ENCODE measurements at regions not wholly inside any gene's neighbourhood (a gene's known extent, or its start where the extent isn't known, plus 50 kb on each side); places are given as distances from the start of the nearest gene placed in this dataset.

DNA sequence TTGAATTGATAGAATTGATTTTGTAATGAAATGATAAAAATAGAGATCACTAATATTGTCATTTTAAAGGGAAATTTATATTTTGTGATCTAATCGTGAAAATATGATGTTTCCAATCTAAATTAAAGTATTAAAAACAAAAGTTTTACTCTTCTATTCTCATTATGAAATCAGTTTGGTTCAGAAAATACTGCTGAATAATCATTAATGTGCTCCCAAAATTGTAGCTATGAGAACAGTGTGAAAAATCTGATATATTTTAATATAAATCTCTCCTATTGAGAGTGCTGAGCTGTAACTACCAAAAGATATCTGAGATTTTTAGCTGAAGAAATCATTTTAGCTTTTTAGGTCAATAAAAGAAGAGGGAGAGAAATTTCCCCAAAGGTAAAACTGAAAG, 287.5 kb upstream of the ANO3 start:
- no peak for DNase-seq

DNA sequence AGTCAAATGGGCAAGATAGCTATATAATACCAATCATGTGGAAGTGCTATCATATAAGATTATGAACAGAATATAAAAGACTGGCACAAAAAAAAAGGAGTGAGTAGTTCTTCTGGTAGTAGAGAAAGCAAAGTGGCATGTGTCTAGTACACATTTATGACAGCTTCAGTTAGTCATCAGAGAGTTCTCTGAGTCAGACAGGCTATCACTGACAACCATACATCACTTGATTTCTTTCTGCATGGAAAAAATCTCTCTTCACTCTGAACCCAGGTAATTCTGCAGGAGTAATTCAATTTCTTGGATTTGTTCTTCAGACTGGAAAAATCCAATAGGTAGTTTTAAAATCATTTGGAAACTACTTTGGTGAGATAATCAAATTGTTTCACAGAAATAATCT, 286.8 kb upstream of the ANO3 start:
- no peak for DNase-seq

DNA sequence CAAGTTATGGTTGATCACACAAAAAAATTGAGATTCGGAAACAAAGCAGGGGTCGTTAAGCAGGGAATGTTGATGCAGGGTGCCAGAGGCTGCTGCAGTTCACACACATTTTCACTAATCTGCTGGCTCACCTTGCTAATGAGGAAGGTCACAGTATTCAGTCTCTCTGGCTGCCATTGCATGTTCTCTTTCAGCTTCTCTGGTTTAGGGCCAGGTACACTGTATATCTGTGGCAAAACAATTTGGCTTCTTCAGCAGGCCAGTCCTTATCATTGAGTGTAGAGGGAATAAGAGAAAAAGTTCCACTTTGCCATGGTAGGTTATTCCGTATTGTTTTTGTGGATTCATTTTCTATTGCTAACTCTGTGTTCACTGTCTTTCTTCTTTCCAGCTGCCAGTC, 283.7 kb upstream of the ANO3 start:
- DNase-seq = no peak

DNA sequence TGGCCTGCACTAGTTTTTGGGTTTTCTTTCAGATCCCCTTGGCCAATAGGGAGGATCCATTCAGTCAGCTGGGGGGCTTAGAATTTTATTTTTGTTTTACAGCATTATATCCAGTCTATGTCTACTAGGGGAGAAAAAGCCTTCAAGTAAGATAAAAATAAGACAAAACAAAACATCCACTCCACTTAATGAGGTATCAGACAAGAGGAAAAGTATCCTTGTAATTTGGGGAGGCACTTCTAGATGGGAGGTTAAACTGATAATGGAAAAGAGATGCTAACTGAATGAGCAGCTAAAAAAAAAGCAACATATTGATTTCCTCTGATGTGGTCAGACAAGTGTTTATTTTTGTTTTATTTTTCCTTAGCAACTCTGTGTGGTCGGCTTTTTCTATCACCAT, 278.0 kb upstream of the ANO3 start:
- no peak for DNase-seq

DNA sequence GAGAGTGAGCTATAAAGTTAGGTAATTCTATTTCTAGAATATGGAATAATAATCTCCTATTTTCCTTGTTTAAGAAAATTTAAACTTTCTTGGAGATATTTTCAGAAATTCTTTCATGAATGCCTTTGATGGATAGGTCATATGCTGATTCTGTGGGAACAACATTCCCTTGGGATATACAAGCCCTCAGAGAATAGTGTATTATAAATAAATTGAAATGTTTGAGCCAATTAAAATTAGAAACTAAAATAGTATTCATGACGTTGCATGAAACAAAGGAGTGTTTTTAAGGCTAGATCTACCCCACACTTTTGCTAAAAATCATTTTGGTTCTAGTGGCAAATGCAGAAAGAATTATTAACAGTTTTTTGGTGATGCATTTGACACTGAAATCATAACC, 269.3 kb upstream of the ANO3 start:
- DNase-seq = no peak

DNA sequence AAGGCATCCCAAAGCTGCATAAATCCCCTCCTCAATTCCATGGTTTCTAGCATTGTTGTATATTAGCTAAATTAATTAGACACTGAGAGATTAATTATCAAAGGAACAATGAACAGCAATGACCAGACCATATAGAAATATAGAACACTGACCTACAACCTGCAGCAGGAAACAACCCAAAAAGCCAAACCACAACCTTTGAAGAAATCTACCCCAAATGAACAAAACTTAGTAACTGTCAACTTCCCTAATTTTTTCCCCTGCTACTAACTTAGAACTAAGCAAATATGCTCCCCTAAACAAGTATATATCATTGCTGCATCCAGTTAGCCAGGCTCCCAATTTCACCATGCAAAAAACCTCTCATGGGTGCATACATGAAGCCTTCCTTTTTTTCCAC, 268.0 kb upstream of the ANO3 start:
- DNase-seq = no peak

DNA sequence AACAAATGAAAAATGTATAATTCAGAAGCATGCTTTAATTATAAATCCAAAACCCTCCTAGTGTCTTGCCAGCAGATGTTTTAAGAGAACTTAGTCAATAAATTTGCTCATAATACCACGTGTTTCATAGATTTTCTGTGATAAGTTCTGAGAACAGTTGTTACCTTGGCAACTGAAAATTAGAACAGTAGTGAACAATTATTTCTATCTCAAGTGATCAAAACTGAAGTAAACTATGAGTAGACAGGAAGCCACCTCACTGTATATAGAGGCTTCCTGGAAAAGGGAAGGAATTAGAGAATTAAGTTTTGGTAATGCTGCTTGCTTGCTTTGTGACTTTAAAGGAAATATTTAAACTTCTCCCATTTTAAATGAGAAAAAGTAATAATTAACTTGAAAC, 266.0 kb upstream of the ANO3 start:
- no peak for DNase-seq

DNA sequence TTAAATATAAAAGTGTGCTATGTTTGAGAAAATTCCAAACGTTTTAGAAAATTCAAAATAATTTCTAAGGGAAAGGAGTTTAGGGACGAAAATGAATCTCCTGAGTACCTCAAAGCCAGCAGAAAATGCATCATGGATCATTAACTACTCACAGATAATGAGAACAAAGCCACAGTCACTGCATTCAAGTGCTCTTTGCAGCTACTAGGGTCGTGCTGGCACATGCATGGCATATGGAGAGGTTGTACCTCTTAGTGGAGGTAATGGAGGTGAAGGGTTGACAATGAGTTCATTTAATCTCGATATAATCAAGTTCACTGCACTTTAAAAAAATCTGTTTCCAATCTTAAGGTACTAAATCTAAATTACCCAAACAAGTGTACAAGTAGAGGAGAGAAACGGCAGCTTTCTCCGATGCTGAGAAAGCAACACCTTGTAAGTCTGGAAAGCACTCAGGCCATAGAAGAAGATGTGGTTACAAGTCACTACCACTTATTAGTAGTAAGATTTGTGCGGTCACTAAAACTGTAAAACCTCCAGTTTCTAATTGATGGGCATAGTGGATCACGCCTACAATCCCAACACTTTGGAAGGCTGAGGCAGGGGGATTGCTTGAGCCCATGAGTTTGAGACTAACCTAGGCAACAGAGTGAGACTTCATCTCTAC, 261.1 kb upstream of the ANO3 start:
- no peak for DNase-seq

DNA sequence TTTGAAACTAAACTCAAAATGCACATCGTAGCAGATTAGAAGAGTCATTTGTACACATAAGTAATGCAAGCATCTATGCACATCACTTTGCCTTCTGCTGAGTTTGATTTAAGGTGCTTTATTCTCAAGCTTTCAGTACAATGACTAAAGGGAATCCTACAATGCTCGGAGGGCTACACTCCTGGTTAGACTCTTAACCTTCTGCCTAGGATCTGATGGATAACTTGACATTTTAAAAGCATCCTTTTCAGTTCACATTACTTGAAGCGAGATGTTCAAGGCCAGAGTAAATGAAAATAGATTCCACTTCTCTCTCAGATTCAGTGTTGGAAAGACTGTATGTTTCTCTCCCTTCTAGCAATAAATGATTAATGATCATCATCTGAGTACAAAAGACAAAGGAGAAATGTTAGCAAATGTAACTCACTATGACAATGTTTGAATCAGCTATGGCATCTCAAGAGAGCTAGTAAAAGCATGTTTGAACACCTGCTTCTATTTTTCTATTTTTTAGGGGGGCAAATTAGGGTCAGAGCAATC, 259.2 kb upstream of the ANO3 start:
- DNase-seq = no peak

DNA sequence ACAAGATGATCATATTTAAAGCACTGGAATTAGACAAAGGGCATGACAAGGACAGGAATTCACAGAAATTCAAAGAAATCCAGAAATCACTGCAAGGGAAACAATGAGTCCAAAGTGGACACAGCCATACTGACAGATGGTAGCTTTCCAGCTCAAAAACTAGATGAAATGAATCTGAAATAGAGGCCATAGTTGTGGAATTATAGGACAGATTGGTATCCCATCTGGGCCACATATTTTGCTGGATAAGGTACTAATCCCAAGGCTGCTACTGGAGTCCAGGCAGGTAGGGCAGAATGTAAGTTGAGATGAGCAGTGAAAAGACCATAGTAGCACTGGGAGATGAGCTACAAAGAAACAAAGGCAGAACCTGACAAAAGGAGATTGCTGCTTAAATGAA, 258.3 kb upstream of the ANO3 start:
- no peak for DNase-seq

DNA sequence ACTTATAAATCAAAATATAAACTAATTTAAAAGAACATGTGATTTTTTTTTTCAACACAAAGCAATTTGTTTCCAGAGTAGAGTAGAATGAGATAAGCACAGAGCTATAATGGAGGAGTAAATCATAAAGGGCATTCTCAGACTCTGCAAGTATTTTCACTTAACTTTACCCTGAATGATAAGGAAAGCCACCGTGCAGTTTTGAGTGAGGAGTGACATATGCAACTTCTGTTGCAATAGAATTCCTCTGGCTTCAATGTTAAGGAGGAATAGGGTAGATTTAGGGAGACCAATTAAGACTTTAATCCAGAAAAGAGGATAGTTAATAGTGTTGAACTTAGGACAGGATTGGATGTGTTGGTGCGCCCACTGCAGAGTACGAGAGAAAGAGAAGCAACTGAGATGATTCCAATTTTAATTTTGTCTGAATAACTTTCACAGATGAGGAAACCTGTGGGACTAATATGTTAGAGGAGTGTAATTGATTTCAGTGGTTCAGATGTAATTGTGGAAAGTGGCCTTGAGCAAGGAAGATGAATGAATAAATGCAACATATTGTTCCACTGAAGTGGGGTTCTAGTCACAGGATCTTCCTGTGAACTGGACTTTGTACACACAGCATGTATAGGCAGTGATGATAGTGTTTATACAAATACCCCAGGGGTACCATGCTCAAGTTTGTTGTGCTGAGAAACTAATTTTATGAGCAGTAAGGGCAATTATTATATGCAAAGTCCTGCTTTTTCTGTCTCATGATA, 255.5 kb upstream of the ANO3 start:
- no peak for DNase-seq

DNA sequence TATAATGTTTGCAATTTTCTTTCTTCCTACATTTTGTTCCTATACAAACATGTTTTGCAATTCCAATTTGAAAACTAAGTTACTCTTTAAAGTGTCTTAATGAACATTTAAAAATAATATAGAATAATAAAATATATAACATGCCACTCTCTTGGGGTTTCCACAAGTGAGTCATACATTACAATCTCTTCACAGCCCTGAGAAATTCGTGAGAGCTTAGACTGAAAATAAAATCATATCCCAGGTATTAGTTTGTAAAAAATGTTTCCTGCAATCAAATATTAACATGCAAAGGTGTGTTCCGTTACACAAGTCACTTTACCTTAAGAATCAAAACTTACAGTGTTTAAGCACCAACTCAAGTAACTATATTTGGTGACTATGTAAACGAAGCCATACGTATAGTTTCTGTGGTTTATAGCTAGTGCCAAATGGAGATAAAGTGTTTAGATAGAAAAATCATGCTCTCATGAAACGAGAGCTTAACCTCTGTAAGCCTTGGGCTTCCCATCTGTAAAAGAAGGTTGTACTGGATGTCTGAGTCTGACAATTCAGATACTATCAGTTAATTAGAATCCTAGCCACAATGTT, 253.6 kb upstream of the ANO3 start:
- DNase-seq = no peak

DNA sequence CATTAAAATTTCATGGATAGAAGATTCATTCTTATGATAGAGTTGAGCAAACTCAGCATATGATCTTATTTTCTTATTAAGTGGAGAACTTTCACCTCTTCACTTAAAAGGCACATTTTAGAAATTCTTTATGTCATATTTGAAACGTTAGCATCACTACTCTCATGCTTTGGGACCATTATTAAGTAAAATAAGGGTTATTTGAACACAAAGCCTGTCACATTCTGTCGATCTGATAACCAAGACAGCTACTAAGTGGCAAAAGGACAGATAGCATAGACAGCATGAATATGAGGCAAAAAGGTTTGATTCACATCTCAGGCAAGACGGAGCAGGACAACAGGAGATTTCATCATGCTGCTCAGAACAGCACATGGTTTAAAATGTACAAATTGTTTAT, 247.6 kb upstream of the ANO3 start:
- DNase-seq = no peak

DNA sequence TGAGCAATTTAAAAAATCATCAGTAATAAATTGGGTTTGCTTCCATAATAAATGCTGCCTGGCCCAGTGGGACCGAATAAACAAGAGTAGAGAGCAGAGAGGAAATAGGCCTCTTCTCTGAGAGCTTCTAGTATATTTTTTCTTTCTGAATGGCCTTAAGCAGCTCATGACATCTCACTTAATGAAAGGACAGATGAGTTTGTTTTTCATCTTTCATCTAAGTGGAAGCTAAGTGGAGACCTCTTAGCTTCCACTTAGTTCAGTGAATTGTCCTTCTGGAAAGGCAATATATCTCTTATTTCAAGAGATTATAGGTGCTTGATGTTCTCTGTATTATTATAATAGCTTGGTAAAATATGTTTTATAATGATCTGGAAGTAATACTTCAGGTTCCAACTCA, 245.9 kb upstream of the ANO3 start:
- DNase-seq = no peak

DNA sequence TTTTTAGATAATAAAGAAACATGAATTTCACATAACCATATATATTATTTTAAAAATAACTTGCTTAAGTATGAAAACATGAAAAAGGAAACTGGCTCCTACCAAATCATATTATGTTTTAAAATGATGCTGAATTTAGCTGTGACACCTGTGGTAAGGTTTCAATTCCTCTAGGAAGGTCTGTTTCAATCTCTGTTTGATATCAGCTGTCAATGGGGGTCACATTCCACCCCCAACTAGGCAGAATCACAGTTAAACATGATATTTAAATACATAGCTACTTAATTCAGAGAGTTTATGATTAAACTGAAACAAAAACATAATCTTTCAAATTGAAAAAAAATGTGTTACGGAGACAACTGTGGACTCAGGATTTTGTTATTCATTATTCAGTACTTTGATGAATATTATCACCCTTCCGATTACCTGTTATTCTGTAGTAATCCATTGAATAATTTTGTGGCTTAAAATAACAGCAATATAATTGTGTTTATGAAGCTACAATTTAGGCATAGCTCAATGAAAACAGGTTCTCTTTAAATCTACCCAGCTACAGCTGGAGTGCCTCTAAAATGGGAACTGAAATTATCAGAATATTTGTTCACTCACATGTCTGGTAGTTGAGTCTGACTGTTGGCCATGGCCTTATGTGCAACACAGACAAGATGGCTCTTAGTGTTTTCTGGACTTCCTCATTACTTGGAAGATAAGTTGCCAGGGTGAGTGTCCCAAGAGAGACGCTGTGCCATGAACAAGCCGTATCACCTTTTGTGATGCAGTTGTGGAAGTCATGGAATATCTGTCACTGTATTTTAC, 244.6 kb upstream of the ANO3 start:
- no peak for DNase-seq

DNA sequence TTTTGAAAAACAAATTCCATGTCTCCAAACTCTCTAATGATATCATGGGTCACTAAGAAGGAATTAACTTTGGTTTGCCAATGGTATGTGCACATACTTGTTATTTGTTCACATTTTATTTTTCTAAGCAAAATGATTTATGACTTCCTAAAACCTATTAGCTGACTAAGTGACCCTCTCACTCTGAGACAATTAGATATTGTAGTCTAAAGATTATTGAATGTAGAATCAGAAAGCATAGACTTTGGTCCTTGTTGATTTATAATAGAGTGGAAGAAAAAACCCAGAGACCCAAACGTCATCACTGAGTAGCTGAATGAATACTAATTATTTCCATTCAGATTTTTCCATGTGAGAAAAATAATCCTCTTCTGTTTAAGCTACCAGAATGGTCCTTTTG, 243.5 kb upstream of the ANO3 start:
- DNase-seq = no peak

DNA sequence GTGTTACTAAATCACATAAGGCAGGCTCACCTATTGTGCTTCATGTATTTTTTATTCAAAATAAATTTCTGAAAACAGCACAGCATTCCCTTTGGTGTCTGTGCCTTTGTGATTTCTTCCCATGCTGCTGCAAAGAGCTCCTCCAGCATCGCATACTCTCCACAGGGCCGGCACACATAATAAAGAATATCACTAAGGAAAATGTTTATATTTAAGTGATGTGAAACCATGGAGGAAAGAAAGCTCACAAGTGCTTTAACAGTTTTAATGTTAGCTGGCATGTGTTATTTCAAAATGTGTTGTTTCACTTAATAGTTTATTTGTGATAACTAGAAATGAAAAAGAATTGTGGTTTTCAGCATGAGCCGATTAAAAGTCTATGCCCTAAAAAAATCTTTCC, 241.3 kb upstream of the ANO3 start:
- no peak for DNase-seq

DNA sequence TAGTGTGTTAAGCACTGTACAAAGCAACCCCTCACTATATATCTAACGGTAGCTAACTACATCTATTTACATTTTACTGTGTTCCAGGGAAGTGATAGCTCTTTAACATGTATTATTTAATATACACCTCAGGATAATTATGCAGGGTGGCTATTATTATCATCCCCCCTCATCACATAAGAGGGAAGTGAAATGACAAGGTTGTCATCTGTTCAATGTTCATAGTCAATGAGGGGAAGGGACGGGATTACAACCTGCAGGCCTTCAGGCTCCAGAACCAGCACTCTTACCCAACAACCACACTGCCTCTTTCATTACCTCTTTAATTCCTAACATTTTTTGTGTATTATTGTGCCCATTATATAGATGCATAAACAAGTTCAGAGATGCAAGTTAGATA, 238.7 kb upstream of the ANO3 start:
- DNase-seq = no peak

DNA sequence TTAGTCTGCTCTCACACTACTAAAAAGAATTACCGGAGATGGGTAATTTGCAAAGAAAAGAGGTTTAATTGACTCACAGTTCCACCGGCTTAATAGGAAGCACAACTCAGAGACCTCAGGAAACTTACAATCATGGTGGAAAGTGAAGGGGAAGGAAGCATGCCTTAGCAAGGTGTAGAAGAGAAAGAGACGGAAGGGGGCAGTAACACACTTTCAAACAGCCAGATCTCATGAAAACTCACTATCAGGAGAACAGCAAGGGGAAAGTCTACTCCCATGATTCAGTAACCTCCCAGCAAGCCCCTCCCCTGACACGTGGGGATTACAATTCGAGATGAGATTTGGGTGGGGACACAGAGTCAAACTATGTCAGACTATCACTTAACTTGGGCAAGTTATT, 236.6 kb upstream of the ANO3 start:
- no peak for DNase-seq

DNA sequence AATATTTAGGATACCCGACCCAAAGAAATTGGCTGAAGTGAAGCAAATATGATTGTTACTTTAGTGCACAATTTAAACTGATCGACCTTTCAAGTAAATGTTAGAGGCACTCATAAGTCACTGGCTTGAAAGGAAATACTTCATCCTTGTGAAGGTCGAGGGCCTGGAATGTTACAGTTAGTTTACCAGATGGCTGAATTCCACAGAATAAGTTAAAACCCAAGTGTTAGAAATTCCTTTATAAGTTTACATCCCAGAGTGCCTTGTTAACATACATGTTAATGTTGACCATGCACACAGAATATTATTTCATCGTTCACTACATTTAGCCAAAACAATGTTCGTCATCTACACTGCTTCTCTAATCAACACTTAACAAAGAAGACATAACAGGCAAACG, 235.5 kb upstream of the ANO3 start:
- no peak for DNase-seq

DNA sequence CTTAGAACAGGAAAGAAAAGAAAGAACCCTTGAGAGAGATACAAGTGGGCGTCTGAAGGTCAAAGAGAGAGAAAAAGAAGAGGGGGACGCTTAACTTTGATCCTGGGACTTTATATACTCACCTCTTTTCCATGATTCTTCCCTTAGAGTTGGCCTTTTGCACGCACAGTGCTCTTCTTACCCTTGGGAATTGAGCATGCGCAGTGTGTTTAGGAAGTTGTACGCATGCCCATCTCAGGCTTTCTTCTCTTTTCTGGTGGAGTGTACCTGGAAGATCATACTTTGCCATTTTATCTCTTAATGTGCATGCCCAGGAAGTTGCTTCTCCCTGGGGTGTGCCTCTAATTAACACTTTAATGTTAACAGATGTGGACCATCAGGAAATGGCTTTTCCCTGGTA, 229.6 kb upstream of the ANO3 start:
- no peak for DNase-seq

DNA sequence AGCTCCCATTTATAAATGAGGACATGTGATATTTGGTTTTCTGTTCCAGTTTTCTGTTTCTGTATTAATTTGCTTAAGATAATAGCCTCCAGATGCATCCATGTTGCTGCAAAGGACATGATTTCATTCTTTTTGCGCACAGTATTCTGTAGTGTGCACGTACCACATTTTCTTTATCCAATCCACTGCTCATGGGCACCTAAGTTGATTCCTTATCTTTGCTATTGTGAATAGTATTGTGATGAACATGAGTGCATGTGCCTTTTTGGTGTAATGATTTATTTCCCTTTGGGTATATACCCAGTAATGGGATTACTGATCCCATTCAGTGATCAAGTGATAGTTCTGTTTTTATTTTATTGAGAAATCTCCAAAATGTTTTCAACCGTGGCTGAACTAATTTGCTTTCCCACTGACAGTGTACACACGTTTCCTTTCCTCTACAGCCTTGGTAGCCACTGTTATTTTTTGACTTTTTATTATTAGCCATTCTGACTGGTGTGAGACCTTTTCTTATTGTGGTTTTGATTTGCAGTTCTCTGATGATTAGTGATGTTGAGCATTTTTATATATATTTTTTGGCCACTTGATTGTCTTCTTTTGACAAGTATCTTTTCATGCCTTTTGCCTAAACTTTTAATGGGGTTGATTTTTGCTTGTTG, 226.0 kb upstream of the ANO3 start:
- no peak for DNase-seq
